ENCODE measurements at regions not wholly inside any gene's neighbourhood (a gene's known extent, or its start where the extent isn't known, plus 50 kb on each side); places are given as distances from the start of the nearest gene placed in this dataset.

GRCh38 chr6:44062771-44063560 lies 64.3 kb downstream of the MRPL14 start:
- DNase-seq = peak; percentile 62

- no peak for DNase-seq
These were observed 65.0 kb downstream of the MRPL14 start for GRCh38 chr6:44062105-44062770.

GRCh38 chr6:44061375-44062104 lies 65.7 kb downstream of the MRPL14 start:
- DNase-seq = no peak

- no peak for DNase-seq
These were observed 66.5 kb downstream of the MRPL14 start for GRCh38 chr6:44060612-44061374.

- no peak for DNase-seq
These were observed 67.6 kb downstream of the MRPL14 start for GRCh38 chr6:44059359-44060346.

- no peak for DNase-seq
These were observed 68.5 kb downstream of the MRPL14 start for GRCh38 chr6:44058617-44059358.

GRCh38 chr6:44057931-44058616 lies 69.2 kb downstream of the MRPL14 start:
- DNase-seq = no peak

GRCh38 chr6:44057238-44057930 lies 69.9 kb downstream of the MRPL14 start:
- no peak for DNase-seq

GRCh38 chr6:44056392-44057237 lies 70.6 kb downstream of the MRPL14 start:
- no peak for DNase-seq

- no peak for DNase-seq
These were observed 72.3 kb downstream of the MRPL14 start for GRCh38 chr6:44054721-44055559.

GRCh38 chr6:44053760-44054556 lies 73.3 kb downstream of the MRPL14 start:
- no peak for DNase-seq

GRCh38 chr6:44053106-44053756 lies 74.0 kb downstream of the MRPL14 start:
- DNase-seq = no peak

GRCh38 chr6:44052419-44053023 lies 74.7 kb downstream of the MRPL14 start:
- DNase-seq = no peak

- DNase-seq = no peak
These were observed 75.7 kb downstream of the MRPL14 start for GRCh38 chr6:44051515-44051914.

- no peak for DNase-seq
These were observed 76.3 kb downstream of the MRPL14 start for GRCh38 chr6:44050872-44051505.

Data from activated CD8-positive, alpha-beta memory T cell treated with anti-CD3 and anti-CD28 coated beads for 24 hours (primary cell).